ENCODE measurements at regions not wholly inside any gene's neighbourhood (a gene's known extent, or its start where the extent isn't known, plus 50 kb on each side); places are given as distances from the start of the nearest gene placed in this dataset.

- Histone ChIP-seq H3K9me3 (replicated peaks; ENCODE audit: low read length) (no peaks in the 10 kb centered on the region), H3K4me3 (ENCODE audit: low read length) (no peak overlapping the region), H3K4me2 (ENCODE audit: low read length) (no peak overlapping the region), H3K36me3 (ENCODE audit: insufficient read depth, low read length) (no peaks in the 10 kb centered on the region), H3K4me1 (ENCODE audit: control insufficient read depth, insufficient read depth, low read length) (no peaks in the 10 kb centered on the region), H3K27me3 (ENCODE audit: control insufficient read depth, insufficient read depth, low read length) (no peaks in the 10 kb centered on the region), H3K9ac (ENCODE audit: low read depth, low read length) (no peak overlapping the region)
These were observed 825.5 kb downstream of the BCL11B start for GRCh38 chr14:98446508-98446907.

- H3K36me3 ChIP-seq (ENCODE audit: insufficient read depth, low read length): no peaks in the 10 kb centered on the region
- H3K4me2 ChIP-seq (ENCODE audit: low read length): no peak overlapping the region
- no peak overlapping the region for H3K9ac ChIP-seq (ENCODE audit: low read depth, low read length)
- no peak overlapping the region for H3K4me3 ChIP-seq (ENCODE audit: low read length)
- peaks cover 3% of the 10 kb centered on the region for H3K9me3 ChIP-seq (replicated peaks; ENCODE audit: low read length)
- H3K4me1 ChIP-seq (ENCODE audit: control insufficient read depth, insufficient read depth, low read length): no peaks in the 10 kb centered on the region
- H3K27me3 ChIP-seq (ENCODE audit: control insufficient read depth, insufficient read depth, low read length): no peaks in the 10 kb centered on the region
These were observed 815.8 kb downstream of the BCL11B start for GRCh38 chr14:98456231-98456630.

- H3K4me3 ChIP-seq (ENCODE audit: low read length): no peak overlapping the region
- H3K36me3 ChIP-seq (ENCODE audit: insufficient read depth, low read length): no peaks in the 10 kb centered on the region
- H3K4me1 ChIP-seq (ENCODE audit: control insufficient read depth, insufficient read depth, low read length): no peaks in the 10 kb centered on the region
- H3K9me3 ChIP-seq (replicated peaks; ENCODE audit: low read length): peaks cover 11% of the 10 kb centered on the region
- no peaks in the 10 kb centered on the region for H3K27me3 ChIP-seq (ENCODE audit: control insufficient read depth, insufficient read depth, low read length)
- H3K9ac ChIP-seq (ENCODE audit: low read depth, low read length): no peak overlapping the region
- H3K4me2 ChIP-seq (ENCODE audit: low read length): no peak overlapping the region
These were observed 813.3 kb downstream of the BCL11B start for GRCh38 chr14:98458702-98459101.

GRCh38 chr14:98462908-98463307, 809.1 kb downstream of the BCL11B start:
- Histone ChIP-seq H3K4me2 (ENCODE audit: low read length) (no peak overlapping the region), H3K9me3 (replicated peaks; ENCODE audit: low read length) (peaks cover 11% of the 10 kb centered on the region), H3K4me1 (ENCODE audit: control insufficient read depth, insufficient read depth, low read length) (no peaks in the 10 kb centered on the region)

GRCh38 chr14:98466807-98467206, 805.2 kb downstream of the BCL11B start:
- Histone ChIP-seq H3K4me1 (ENCODE audit: control insufficient read depth, insufficient read depth, low read length) (no peaks in the 10 kb centered on the region), H3K4me2 (ENCODE audit: low read length) (no peak overlapping the region), H3K4me3 (ENCODE audit: low read length) (no peak overlapping the region), H3K9ac (ENCODE audit: low read depth, low read length) (no peak overlapping the region), H3K9me3 (replicated peaks; ENCODE audit: low read length) (peaks cover 15% of the 10 kb centered on the region), H3K36me3 (ENCODE audit: insufficient read depth, low read length) (no peaks in the 10 kb centered on the region), H3K27me3 (ENCODE audit: control insufficient read depth, insufficient read depth, low read length) (no peaks in the 10 kb centered on the region)

More at GRCh38 chr14:98462908-98463307, 809.1 kb downstream of the BCL11B start:
- no peak overlapping the region for H3K4me3 ChIP-seq (ENCODE audit: low read length)
- H3K9ac ChIP-seq (ENCODE audit: low read depth, low read length): no peak overlapping the region
- no peaks in the 10 kb centered on the region for H3K27me3 ChIP-seq (ENCODE audit: control insufficient read depth, insufficient read depth, low read length)
- no peaks in the 10 kb centered on the region for H3K36me3 ChIP-seq (ENCODE audit: insufficient read depth, low read length)

GRCh38 chr14:98470663-98471062, 801.3 kb downstream of the BCL11B start:
- Histone ChIP-seq H3K27me3 (ENCODE audit: control insufficient read depth, insufficient read depth, low read length) (no peaks in the 10 kb centered on the region), H3K4me3 (ENCODE audit: low read length) (no peak overlapping the region), H3K4me2 (ENCODE audit: low read length) (no peak overlapping the region), H3K9me3 (replicated peaks; ENCODE audit: low read length) (peaks cover 4% of the 10 kb centered on the region), H3K4me1 (ENCODE audit: control insufficient read depth, insufficient read depth, low read length) (no peaks in the 10 kb centered on the region), H3K36me3 (ENCODE audit: insufficient read depth, low read length) (no peaks in the 10 kb centered on the region), H3K9ac (ENCODE audit: low read depth, low read length) (no peak overlapping the region)

GRCh38 chr14:98474900-98475299, 797.1 kb downstream of the BCL11B start:
- H3K9ac ChIP-seq (ENCODE audit: low read depth, low read length): no peak overlapping the region
- H3K4me3 ChIP-seq (ENCODE audit: low read length): no peak overlapping the region
- H3K4me2 ChIP-seq (ENCODE audit: low read length): no peak overlapping the region
- no peaks in the 10 kb centered on the region for H3K4me1 ChIP-seq (ENCODE audit: control insufficient read depth, insufficient read depth, low read length)
- no peaks in the 10 kb centered on the region for H3K27me3 ChIP-seq (ENCODE audit: control insufficient read depth, insufficient read depth, low read length)
- H3K9me3 ChIP-seq (replicated peaks; ENCODE audit: low read length): no peaks in the 10 kb centered on the region
- H3K36me3 ChIP-seq (ENCODE audit: insufficient read depth, low read length): no peaks in the 10 kb centered on the region

- Histone ChIP-seq H3K36me3 (ENCODE audit: insufficient read depth, low read length) (no peaks in the 10 kb centered on the region), H3K4me3 (ENCODE audit: low read length) (no peak overlapping the region), H3K4me1 (ENCODE audit: control insufficient read depth, insufficient read depth, low read length) (no peaks in the 10 kb centered on the region), H3K27me3 (ENCODE audit: control insufficient read depth, insufficient read depth, low read length) (no peaks in the 10 kb centered on the region), H3K9me3 (replicated peaks; ENCODE audit: low read length) (no peaks in the 10 kb centered on the region), H3K4me2 (ENCODE audit: low read length) (no peak overlapping the region), H3K9ac (ENCODE audit: low read depth, low read length) (no peak overlapping the region)
These were observed 794.1 kb downstream of the BCL11B start for GRCh38 chr14:98477935-98478334.

- peaks cover under 1% of the 10 kb centered on the region for H3K9me3 ChIP-seq (replicated peaks; ENCODE audit: low read length)
- no peak overlapping the region for H3K4me2 ChIP-seq (ENCODE audit: low read length)
- H3K36me3 ChIP-seq (ENCODE audit: insufficient read depth, low read length): no peaks in the 10 kb centered on the region
- H3K27me3 ChIP-seq (ENCODE audit: control insufficient read depth, insufficient read depth, low read length): no peaks in the 10 kb centered on the region
- no peak overlapping the region for H3K9ac ChIP-seq (ENCODE audit: low read depth, low read length)
- no peak overlapping the region for H3K4me3 ChIP-seq (ENCODE audit: low read length)
- no peaks in the 10 kb centered on the region for H3K4me1 ChIP-seq (ENCODE audit: control insufficient read depth, insufficient read depth, low read length)
These were observed 782.9 kb downstream of the BCL11B start for GRCh38 chr14:98489115-98489514.

- no peak overlapping the region for H3K4me3 ChIP-seq (ENCODE audit: low read length)
- no peaks in the 10 kb centered on the region for H3K36me3 ChIP-seq (ENCODE audit: insufficient read depth, low read length)
- peaks cover 9% of the 10 kb centered on the region for H3K9me3 ChIP-seq (replicated peaks; ENCODE audit: low read length)
- no peak overlapping the region for H3K4me2 ChIP-seq (ENCODE audit: low read length)
- no peaks in the 10 kb centered on the region for H3K27me3 ChIP-seq (ENCODE audit: control insufficient read depth, insufficient read depth, low read length)
- no peaks in the 10 kb centered on the region for H3K4me1 ChIP-seq (ENCODE audit: control insufficient read depth, insufficient read depth, low read length)
- no peak overlapping the region for H3K9ac ChIP-seq (ENCODE audit: low read depth, low read length)
These were observed 777.4 kb downstream of the BCL11B start for GRCh38 chr14:98494582-98494981.

- H3K27me3 ChIP-seq (ENCODE audit: control insufficient read depth, insufficient read depth, low read length): no peaks in the 10 kb centered on the region
- no peak overlapping the region for H3K4me3 ChIP-seq (ENCODE audit: low read length)
- H3K9ac ChIP-seq (ENCODE audit: low read depth, low read length): no peak overlapping the region
- no peak overlapping the region for H3K4me2 ChIP-seq (ENCODE audit: low read length)
- H3K4me1 ChIP-seq (ENCODE audit: control insufficient read depth, insufficient read depth, low read length): no peaks in the 10 kb centered on the region
- H3K9me3 ChIP-seq (replicated peaks; ENCODE audit: low read length): peaks cover 9% of the 10 kb centered on the region
- no peaks in the 10 kb centered on the region for H3K36me3 ChIP-seq (ENCODE audit: insufficient read depth, low read length)
These were observed 773.7 kb downstream of the BCL11B start for GRCh38 chr14:98498019-98498885.

- Histone ChIP-seq H3K4me3 (ENCODE audit: low read length) (no peak overlapping the region), H3K27me3 (ENCODE audit: control insufficient read depth, insufficient read depth, low read length) (no peaks in the 10 kb centered on the region), H3K9ac (ENCODE audit: low read depth, low read length) (no peak overlapping the region), H3K4me2 (ENCODE audit: low read length) (no peak overlapping the region), H3K36me3 (ENCODE audit: insufficient read depth, low read length) (no peaks in the 10 kb centered on the region), H3K4me1 (ENCODE audit: control insufficient read depth, insufficient read depth, low read length) (no peaks in the 10 kb centered on the region), H3K9me3 (replicated peaks; ENCODE audit: low read length) (peaks cover 4% of the 10 kb centered on the region)
These were observed 770.7 kb downstream of the BCL11B start for GRCh38 chr14:98501335-98501734.

All from skeletal muscle satellite cell (primary cell).